GM12878 (cell line): ENCODE measurements at regions not wholly inside any gene's neighbourhood (a gene's known extent, or its start where the extent isn't known, plus 50 kb on each side); places are given as distances from the start of the nearest gene placed in this dataset.

Source experiments
- ATAC-seq: fragments of 200-7000 bp; cut with Tn5 transposase; 3 replicates; pipeline ENCODE4 v1.9.1; 2020; ENCODE audit warnings: mild to moderate bottlenecking, moderate library complexity
- BruUV-seq: library from RNA; stranded (reverse); fragments of 400-500 nt; replicated peaks from 2 replicates; lab custom pipeline; 2021; lab: Mats Ljungman, UMichigan
- CTCF ChIA-PET: fragments of 300-600 bp; sonication (Branson Sonifier 250); formaldehyde crosslinking; extraction: SDS; loops from one replicate; lab custom pipeline; 2021; ENCODE audit warnings: inconsistent platforms; lab: Yijun Ruan, JAX
- POLR2A ChIA-PET: fragments of 350-600 bp; formaldehyde crosslinking; extraction: SDS; loops from one replicate; lab custom pipeline; 2021; ENCODE audit warnings: inconsistent platforms; lab: Charles Lee
- RAD21 ChIA-PET: fragments of 300-600 bp; sonication (Branson Sonifier 250); formaldehyde crosslinking; loops from one replicate; lab custom pipeline; 2023; ENCODE audit warnings: antibody characterized with exemption; ENCODE audit not compliant: unreplicated experiment; lab: Charles Lee
- SMC1A ChIA-PET: fragments of 300-600 bp; sonication (Branson Sonifier 250); formaldehyde crosslinking; loops from one replicate; lab custom pipeline; 2023; ENCODE audit not compliant: unreplicated experiment, uncharacterized antibody; lab: Charles Lee
- DNase-seq: peaks from one replicate; pipeline ENCODE4 v3.0.0-alpha.2; 2011; ENCODE audit warnings: low read depth, low spot score
- FAIRE-seq: peaks from 3 replicates; lab custom pipeline; 2011; peaks lifted over from hg19 to GRCh38; lab: Jason Lieb, UNC
- H2AFZ ChIP-seq: 2 replicates; pipeline ENCODE4 v1.6.0; 2011; ENCODE audit warnings: low read depth, low read length, control low read depth; ENCODE audit not compliant: control insufficient read depth
- H3K27ac ChIP-seq: 2 replicates; pipeline ENCODE4 v1.5.1; 2011; ENCODE audit warnings: control low read depth; ENCODE audit not compliant: control insufficient read depth, insufficient read depth
- H3K27me3 ChIP-seq, 2 experiments: replicated peaks in 1 of 2; 2 replicates each; pipeline versions ENCODE4 v1.6.0 to v1.6.1; 2011; ENCODE audit warnings: low read length in 1 of 2; ENCODE audit not compliant: control insufficient read depth in 2 of 2, insufficient read depth in 2 of 2
- H3K36me3 ChIP-seq, 2 experiments: 2 replicates each; pipeline ENCODE4 v1.5.1; 2011; ENCODE audit warnings: low read length in 1 of 2; ENCODE audit not compliant: control insufficient read depth in 2 of 2, insufficient read depth in 2 of 2
- H3K4me1 ChIP-seq: 2 replicates; pipeline ENCODE4 v1.6.1; 2011; ENCODE audit warnings: mild to moderate bottlenecking, low read length, moderate library complexity, mixed read lengths; ENCODE audit not compliant: control insufficient read depth, insufficient read depth
- H3K4me2 ChIP-seq: 2 replicates; pipeline ENCODE4 v1.6.0; 2011; ENCODE audit warnings: control low read depth; ENCODE audit not compliant: control insufficient read depth, insufficient read depth
- H3K4me3 ChIP-seq: fragments of 200-600 bp; sonication (generic); 2 replicates; pipeline ENCODE4 v1.5.1; 2016
- H3K79me2 ChIP-seq: 2 replicates; pipeline ENCODE4 v1.6.0; 2011; ENCODE audit warnings: low read length; ENCODE audit not compliant: control insufficient read depth, insufficient read depth
- H3K9ac ChIP-seq: 2 replicates; pipeline ENCODE4 v1.8.0; 2011; ENCODE audit warnings: low read length, control low read depth, mixed read lengths; ENCODE audit not compliant: control insufficient read depth, insufficient read depth
- H3K9me3 ChIP-seq: replicated peaks from 3 replicates; pipeline ENCODE4 v1.5.1; 2011; ENCODE audit warnings: mild to moderate bottlenecking, low read length; ENCODE audit not compliant: control insufficient read depth, insufficient read depth
- H4K20me1 ChIP-seq: 2 replicates; pipeline ENCODE4 v1.6.0; 2011; ENCODE audit not compliant: control insufficient read depth, insufficient read depth
- BCL11A ChIP-seq: IDR thresholded peaks from 2 replicates; pipeline ENCODE4 v1.6.1; 2011; ENCODE audit warnings: low read depth, low read length
- BRCA1 ChIP-seq: IDR thresholded peaks from 2 replicates; pipeline ENCODE4 v1.6.1; 2011; ENCODE audit warnings: low read depth, low read length, improper control_type of control experiment
- CBFB ChIP-seq: IDR thresholded peaks from 2 replicates; pipeline ENCODE4 v1.6.1; 2016; ENCODE audit warnings: antibody characterized with exemption, low read depth
- GABPA ChIP-seq: IDR thresholded peaks from 2 replicates; pipeline ENCODE4 v1.6.1; 2014; ENCODE audit warnings: antibody characterized with exemption, low read depth, mild to moderate bottlenecking, inconsistent platforms
- LARP7 ChIP-seq: fragments of 450-650 bp; IDR thresholded peaks from 2 replicates; pipeline ENCODE4 v1.6.1; 2017; ENCODE audit warnings: mild to moderate bottlenecking
- MLLT1 ChIP-seq: fragments of 450-650 bp; IDR thresholded peaks from 2 replicates; pipeline ENCODE4 v1.6.1; 2016; ENCODE audit warnings: mild to moderate bottlenecking
- MTA2 ChIP-seq: fragments of 450-650 bp; IDR thresholded peaks from 2 replicates; pipeline ENCODE4 v1.6.1; 2016; ENCODE audit warnings: low read depth, mild to moderate bottlenecking, moderate library complexity
- TAF1 ChIP-seq: IDR thresholded peaks from 2 replicates; pipeline ENCODE4 v1.6.1; 2011; ENCODE audit warnings: mild to moderate bottlenecking, low read depth, low read length, borderline replicate concordance
- TBL1XR1 ChIP-seq: IDR thresholded peaks from 2 replicates; pipeline ENCODE4 v1.6.1; 2012; ENCODE audit warnings: low read depth, low read length, improper control_type of control experiment
- TCF3 ChIP-seq: IDR thresholded peaks from 2 replicates; pipeline ENCODE4 v1.6.1; 2012; ENCODE audit warnings: low read depth, mild to moderate bottlenecking, low read length, borderline replicate concordance; ENCODE audit not compliant: insufficient read depth
- ZBED1 ChIP-seq: IDR thresholded peaks from 2 replicates; pipeline ENCODE4 v1.6.1; 2016; ENCODE audit warnings: borderline replicate concordance
- ZNF274 ChIP-seq: IDR thresholded peaks from one replicate; pipeline ENCODE4 v1.8.0; 2011; ENCODE audit not compliant: insufficient read length, insufficient read depth
- WGBS: methylation state at CpG from one replicate; pipeline ENCODE4 v1.1.6; 2016; ENCODE audit warnings: low lambda C conversion rate; ENCODE audit not compliant: insufficient replicate concordance, insufficient coverage; ENCODE audit errors: missing lambda C conversion rate; 5-methylcytosine and 5-hydroxymethylcytosine counted together
- in situ Hi-C: fragments of 300-500 bp; cut with MboI; formaldehyde crosslinking; loops from 9 replicates; pipeline ENCODE4 v1.14.3; 2018; ENCODE audit warnings: mixed read lengths
- intact Hi-C: fragments of 100-400 bp; cut with micrococcal nuclease; formaldehyde crosslinking; loops from one replicate; pipeline ENCODE4 v1.14.2; 2022; ENCODE audit not compliant: unreplicated experiment
- TF ChIP-seq, protein P1 (sequence below): fragments of 450-650 bp; IDR thresholded peaks from 2 replicates; pipeline ENCODE4 v1.6.1; 2017; ENCODE audit warnings: mild to moderate bottlenecking
- TF ChIP-seq, protein P2 (sequence below): fragments of 450-650 bp; IDR thresholded peaks from 2 replicates; pipeline ENCODE4 v1.6.1; 2016; ENCODE audit warnings: mild to moderate bottlenecking, moderate library complexity, borderline replicate concordance

- TF ChIP-seq ZBED1 = no peak
- TF ChIP-seq TAF1 = no peak
- no peak for TF ChIP-seq CBFB
- no peak for TF ChIP-seq BRCA1
- TF ChIP-seq TCF3 = no peak
- no peak for TF ChIP-seq TBL1XR1
Measured at GRCh38 chr1:100604372-100604771, 66.4 kb downstream of the GPR88 start (continued).

- intact Hi-C loops = loop anchor here (1.0 kb wide), 1 partner anchor 260 kb away; no protein-coding TSS in a partner anchor
- SMC1A ChIA-PET = interaction anchor here (0.6 to 2.3 kb wide), 8 partner anchors 64 to 262 kb away, joined by 3 to 18 read pairs (median 4); no protein-coding TSS in a partner anchor
- POLR2A ChIA-PET = interaction anchor here (0.7 to 0.9 kb wide), 3 partner anchors 20 to 240 kb away, joined by 3 to 4 read pairs (median 3); no protein-coding TSS in a partner anchor
- FAIRE-seq (no peak), DNase-seq (no peak), ATAC-seq (peak; percentile 73)
- no peaks in the 10 kb centered on the region; a peak in 1 of 4 replicates for H3K27me3 ChIP-seq
- H3K4me1 ChIP-seq = no peaks in the 10 kb centered on the region
- in situ Hi-C loops = no loop called here
- 19% methylated on average over 3 of the region's 3 CpGs for WGBS
- no peak overlapping the region for H3K9ac ChIP-seq
- H3K4me3 ChIP-seq = no peak overlapping the region
- CTCF ChIA-PET = interaction anchor here (0.6 to 2.9 kb wide), 20 partner anchors 9 to 800 kb away, joined by 3 to 32 read pairs (median 3); no protein-coding TSS in a partner anchor
- H4K20me1 ChIP-seq = no peaks in the 10 kb centered on the region
- no peak overlapping the region for H3K27ac ChIP-seq
- H3K79me2 ChIP-seq = no peaks in the 10 kb centered on the region
- no peaks in the 10 kb centered on the region for H3K9me3 ChIP-seq
- RAD21 ChIA-PET = interaction anchor here (0.6 to 3.0 kb wide), 6 partner anchors 13 to 367 kb away, joined by 3 to 23 read pairs (median 4); no protein-coding TSS in a partner anchor
- no TSS peak for BruUV-seq
- no peak overlapping the region for H3K4me2 ChIP-seq
- H3K36me3 ChIP-seq = no peaks in the 10 kb centered on the region
- H2AFZ ChIP-seq = no peak overlapping the region
- TF ChIP-seq, protein P1, sequence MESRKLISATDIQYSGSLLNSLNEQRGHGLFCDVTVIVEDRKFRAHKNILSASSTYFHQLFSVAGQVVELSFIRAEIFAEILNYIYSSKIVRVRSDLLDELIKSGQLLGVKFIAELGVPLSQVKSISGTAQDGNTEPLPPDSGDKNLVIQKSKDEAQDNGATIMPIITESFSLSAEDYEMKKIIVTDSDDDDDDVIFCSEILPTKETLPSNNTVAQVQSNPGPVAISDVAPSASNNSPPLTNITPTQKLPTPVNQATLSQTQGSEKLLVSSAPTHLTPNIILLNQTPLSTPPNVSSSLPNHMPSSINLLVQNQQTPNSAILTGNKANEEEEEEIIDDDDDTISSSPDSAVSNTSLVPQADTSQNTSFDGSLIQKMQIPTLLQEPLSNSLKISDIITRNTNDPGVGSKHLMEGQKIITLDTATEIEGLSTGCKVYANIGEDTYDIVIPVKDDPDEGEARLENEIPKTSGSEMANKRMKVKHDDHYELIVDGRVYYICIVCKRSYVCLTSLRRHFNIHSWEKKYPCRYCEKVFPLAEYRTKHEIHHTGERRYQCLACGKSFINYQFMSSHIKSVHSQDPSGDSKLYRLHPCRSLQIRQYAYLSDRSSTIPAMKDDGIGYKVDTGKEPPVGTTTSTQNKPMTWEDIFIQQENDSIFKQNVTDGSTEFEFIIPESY = no peak
- TF ChIP-seq ZNF274 = no peak
- TF ChIP-seq BCL11A = no peak
- no peak for TF ChIP-seq LARP7
- TF ChIP-seq GABPA = no peak
- TF ChIP-seq, protein P2, sequence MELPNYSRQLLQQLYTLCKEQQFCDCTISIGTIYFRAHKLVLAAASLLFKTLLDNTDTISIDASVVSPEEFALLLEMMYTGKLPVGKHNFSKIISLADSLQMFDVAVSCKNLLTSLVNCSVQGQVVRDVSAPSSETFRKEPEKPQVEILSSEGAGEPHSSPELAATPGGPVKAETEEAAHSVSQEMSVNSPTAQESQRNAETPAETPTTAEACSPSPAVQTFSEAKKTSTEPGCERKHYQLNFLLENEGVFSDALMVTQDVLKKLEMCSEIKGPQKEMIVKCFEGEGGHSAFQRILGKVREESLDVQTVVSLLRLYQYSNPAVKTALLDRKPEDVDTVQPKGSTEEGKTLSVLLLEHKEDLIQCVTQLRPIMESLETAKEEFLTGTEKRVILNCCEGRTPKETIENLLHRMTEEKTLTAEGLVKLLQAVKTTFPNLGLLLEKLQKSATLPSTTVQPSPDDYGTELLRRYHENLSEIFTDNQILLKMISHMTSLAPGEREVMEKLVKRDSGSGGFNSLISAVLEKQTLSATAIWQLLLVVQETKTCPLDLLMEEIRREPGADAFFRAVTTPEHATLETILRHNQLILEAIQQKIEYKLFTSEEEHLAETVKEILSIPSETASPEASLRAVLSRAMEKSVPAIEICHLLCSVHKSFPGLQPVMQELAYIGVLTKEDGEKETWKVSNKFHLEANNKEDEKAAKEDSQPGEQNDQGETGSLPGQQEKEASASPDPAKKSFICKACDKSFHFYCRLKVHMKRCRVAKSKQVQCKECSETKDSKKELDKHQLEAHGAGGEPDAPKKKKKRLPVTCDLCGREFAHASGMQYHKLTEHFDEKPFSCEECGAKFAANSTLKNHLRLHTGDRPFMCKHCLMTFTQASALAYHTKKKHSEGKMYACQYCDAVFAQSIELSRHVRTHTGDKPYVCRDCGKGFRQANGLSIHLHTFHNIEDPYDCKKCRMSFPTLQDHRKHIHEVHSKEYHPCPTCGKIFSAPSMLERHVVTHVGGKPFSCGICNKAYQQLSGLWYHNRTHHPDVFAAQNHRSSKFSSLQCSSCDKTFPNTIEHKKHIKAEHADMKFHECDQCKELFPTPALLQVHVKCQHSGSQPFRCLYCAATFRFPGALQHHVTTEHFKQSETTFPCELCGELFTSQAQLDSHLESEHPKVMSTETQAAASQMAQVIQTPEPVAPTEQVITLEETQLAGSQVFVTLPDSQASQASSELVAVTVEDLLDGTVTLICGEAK = no peak
- TF ChIP-seq MTA2 = no peak
- TF ChIP-seq MLLT1 = no peak
Measured at GRCh38 chr1:100606438-100606837, 68.5 kb downstream of the GPR88 start.
